ENCODE measurements at regions not wholly inside any gene's neighbourhood (a gene's known extent, or its start where the extent isn't known, plus 50 kb on each side); places are given as distances from the start of the nearest gene placed in this dataset.
"Not testable (repeated sequence)": the region's sequence is repeated elsewhere in the genome, so short reads cannot be mapped to it uniquely, and the experiment has no call there.

- H3K27ac ChIP-seq, result no peak overlapping the region
- TF ChIP-seq ZFX (IDR thresholded peaks at IDR 0.05), result no peak
- no peak for TF ChIP-seq CTCF (conservative IDR thresholded peaks at IDR 0.05)
Observed at GRCh38 chr3:20842002-20842401, 656.0 kb upstream of the SGO1 start.

GRCh38 chr3:20837676-20838302, 651.8 kb upstream of the SGO1 start:
- TF ChIP-seq ZFX (IDR thresholded peaks at IDR 0.05), result no peak
- TF ChIP-seq CTCF (conservative IDR thresholded peaks at IDR 0.05), result no peak
- no peak overlapping the region for H3K27ac ChIP-seq

- TF ChIP-seq ZFX (IDR thresholded peaks at IDR 0.05) (no peak), CTCF (conservative IDR thresholded peaks at IDR 0.05) (no peak)
- no peak overlapping the region for H3K27ac ChIP-seq
Observed at GRCh38 chr3:20836801-20837200, 650.8 kb upstream of the SGO1 start.

- TF ChIP-seq CTCF (conservative IDR thresholded peaks at IDR 0.05), result no peak
- TF ChIP-seq ZFX (IDR thresholded peaks at IDR 0.05), result no peak
- no peak overlapping the region for H3K27ac ChIP-seq
Observed at GRCh38 chr3:20832963-20833362, 647.0 kb upstream of the SGO1 start.

- no peak overlapping the region for H3K27ac ChIP-seq
- TF ChIP-seq CTCF (conservative IDR thresholded peaks at IDR 0.05) (no peak), ZFX (IDR thresholded peaks at IDR 0.05) (no peak)
Observed at GRCh38 chr3:20822251-20822650, 636.2 kb upstream of the SGO1 start.

- H3K27ac ChIP-seq, result not testable (repeated sequence)
Observed at GRCh38 chr3:20820872-20821271, 634.9 kb upstream of the SGO1 start.

- TF ChIP-seq CTCF (conservative IDR thresholded peaks at IDR 0.05), result no peak
- no peak for TF ChIP-seq ZFX (IDR thresholded peaks at IDR 0.05)
- no peak overlapping the region for H3K27ac ChIP-seq
Observed at GRCh38 chr3:20811631-20812030, 625.6 kb upstream of the SGO1 start.

- no peak for TF ChIP-seq ZFX (IDR thresholded peaks at IDR 0.05)
- TF ChIP-seq CTCF (conservative IDR thresholded peaks at IDR 0.05), result no peak
- H3K27ac ChIP-seq, result no peak overlapping the region
Observed at GRCh38 chr3:20811006-20811405, 625.0 kb upstream of the SGO1 start.

Measured in C4-2B (cell line).